SU-DHL-6 (cell line): ENCODE measurements at regions not wholly inside any gene's neighbourhood (a gene's known extent, or its start where the extent isn't known, plus 50 kb on each side); places are given as distances from the start of the nearest gene placed in this dataset.

Experiments used
- EZH2phosphoT487 ChIP-seq: fragments of 200-600 bp; sonication (generic), shearing (Covaris generic); conservative IDR thresholded peaks from 2 replicates; pipeline ENCODE4 v1.6.1; 2018; ENCODE audit warnings: mild to moderate bottlenecking, antibody characterized with exemption, low read length, moderate library complexity, mixed read lengths
- TF ChIP-seq, protein P1 (sequence below): fragments of 200-600 bp; sonication (generic); IDR thresholded peaks from one replicate; pipeline ENCODE4 v1.5.1; 2017; ENCODE audit warnings: antibody characterized with exemption, mild to moderate bottlenecking, low read length, moderate library complexity; ENCODE audit not compliant: insufficient read depth, poor library complexity, severe bottlenecking

DNA sequence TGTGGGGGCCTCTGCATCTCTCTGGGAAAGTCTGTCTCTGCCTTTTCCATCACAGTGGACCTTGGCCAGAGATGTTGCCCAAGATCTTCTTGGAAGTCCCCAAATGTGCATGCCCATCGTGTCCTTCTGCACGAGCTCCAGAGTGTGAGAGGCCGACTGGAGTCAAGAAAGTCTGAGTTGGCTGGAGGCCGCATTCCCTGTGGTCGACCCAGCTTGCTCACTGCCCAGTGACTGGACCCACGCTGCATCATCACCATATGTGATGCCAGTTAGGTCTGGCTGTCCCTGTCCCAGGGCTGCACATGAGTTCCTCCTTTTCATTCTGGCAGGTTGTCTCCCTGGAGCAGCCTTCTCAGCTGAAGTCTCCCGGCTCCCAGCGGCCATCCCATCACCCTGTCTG, 93.8 kb downstream of the ARL4C start:
- TF ChIP-seq, protein P1, sequence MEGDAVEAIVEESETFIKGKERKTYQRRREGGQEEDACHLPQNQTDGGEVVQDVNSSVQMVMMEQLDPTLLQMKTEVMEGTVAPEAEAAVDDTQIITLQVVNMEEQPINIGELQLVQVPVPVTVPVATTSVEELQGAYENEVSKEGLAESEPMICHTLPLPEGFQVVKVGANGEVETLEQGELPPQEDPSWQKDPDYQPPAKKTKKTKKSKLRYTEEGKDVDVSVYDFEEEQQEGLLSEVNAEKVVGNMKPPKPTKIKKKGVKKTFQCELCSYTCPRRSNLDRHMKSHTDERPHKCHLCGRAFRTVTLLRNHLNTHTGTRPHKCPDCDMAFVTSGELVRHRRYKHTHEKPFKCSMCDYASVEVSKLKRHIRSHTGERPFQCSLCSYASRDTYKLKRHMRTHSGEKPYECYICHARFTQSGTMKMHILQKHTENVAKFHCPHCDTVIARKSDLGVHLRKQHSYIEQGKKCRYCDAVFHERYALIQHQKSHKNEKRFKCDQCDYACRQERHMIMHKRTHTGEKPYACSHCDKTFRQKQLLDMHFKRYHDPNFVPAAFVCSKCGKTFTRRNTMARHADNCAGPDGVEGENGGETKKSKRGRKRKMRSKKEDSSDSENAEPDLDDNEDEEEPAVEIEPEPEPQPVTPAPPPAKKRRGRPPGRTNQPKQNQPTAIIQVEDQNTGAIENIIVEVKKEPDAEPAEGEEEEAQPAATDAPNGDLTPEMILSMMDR = no peak
- no peak for TF ChIP-seq EZH2phosphoT487
